ENCODE measurements at regions not wholly inside any gene's neighbourhood (a gene's known extent, or its start where the extent isn't known, plus 50 kb on each side); places are given as distances from the start of the nearest gene placed in this dataset.

- H4K20me1 ChIP-seq (ENCODE audit: insufficient read depth, low read length) = no peaks in the 10 kb centered on the region
- H3K18ac ChIP-seq (ENCODE audit: low read depth, low read length) = no peak overlapping the region
- H3K27ac ChIP-seq (ENCODE audit: insufficient read depth, low read length) = no peak overlapping the region
- WGBS, 2 experiments (ENCODE audit: extremely low coverage in 2 of 2, insufficient read length in 1 of 2) = 20% methylated on average over 1 of the region's 14 CpGs; no CpG with 5 or more reads in 1 of the 2 experiments
- no peak overlapping the region for H3K56ac ChIP-seq (ENCODE audit: extremely low read depth, insufficient read depth, low read length)
- H2BK15ac ChIP-seq (ENCODE audit: low read depth, low read length) = no peak overlapping the region
- no peak overlapping the region for H3K14ac ChIP-seq (replicated peaks; ENCODE audit: low read depth, low read length)
- no peak overlapping the region for H2BK20ac ChIP-seq (ENCODE audit: low read depth, low read length)
- dilution Hi-C loops (cut with HindIII; ENCODE audit: low sequenced_read_pairs, unreplicated experiment) = no loop called here
- H3K9me3 ChIP-seq (ENCODE audit: control insufficient read depth, insufficient read depth, low read length) = no peaks in the 10 kb centered on the region
- peaks cover 20% of the 10 kb centered on the region for H3K27me3 ChIP-seq (ENCODE audit: control insufficient read depth, insufficient read depth, low read length)
- POLR2A ChIA-PET (ENCODE audit: unreplicated experiment) = no interaction called here
- ATAC-seq (ENCODE audit: low read depth) (no peak), DNase-seq (no peak)
- H2AK5ac ChIP-seq (ENCODE audit: low read depth, low read length) = no peak overlapping the region
- H2BK120ac ChIP-seq (ENCODE audit: low read depth, low read length) = no peak overlapping the region
- H3K4me1 ChIP-seq (ENCODE audit: control insufficient read depth, insufficient read depth, low read length) = no peaks in the 10 kb centered on the region; the same call in 1 of the 2 replicates
- H3K4me3 ChIP-seq (ENCODE audit: insufficient read depth, low read depth, low read length) = no peak overlapping the region
- H2AFZ ChIP-seq (replicated peaks; ENCODE audit: low read length, poor library complexity) = no peak overlapping the region
- BruUV-seq (replicated peaks) = no TSS peak
- H3K9ac ChIP-seq (ENCODE audit: low read depth, low read length) = no peak overlapping the region
- H4K5ac ChIP-seq (ENCODE audit: low read depth, low read length) = no peak overlapping the region
- no peak overlapping the region for H3K4me2 ChIP-seq (ENCODE audit: low read depth, low read length)
- no peak overlapping the region for H4K8ac ChIP-seq (ENCODE audit: low read depth in 2 of 2, low read length in 2 of 2)
- CTCF ChIA-PET = no interaction called here
- H2BK5ac ChIP-seq (ENCODE audit: low read depth, low read length, poor library complexity, severe bottlenecking) = no peak overlapping the region
- TF ChIP-seq, protein P1, sequence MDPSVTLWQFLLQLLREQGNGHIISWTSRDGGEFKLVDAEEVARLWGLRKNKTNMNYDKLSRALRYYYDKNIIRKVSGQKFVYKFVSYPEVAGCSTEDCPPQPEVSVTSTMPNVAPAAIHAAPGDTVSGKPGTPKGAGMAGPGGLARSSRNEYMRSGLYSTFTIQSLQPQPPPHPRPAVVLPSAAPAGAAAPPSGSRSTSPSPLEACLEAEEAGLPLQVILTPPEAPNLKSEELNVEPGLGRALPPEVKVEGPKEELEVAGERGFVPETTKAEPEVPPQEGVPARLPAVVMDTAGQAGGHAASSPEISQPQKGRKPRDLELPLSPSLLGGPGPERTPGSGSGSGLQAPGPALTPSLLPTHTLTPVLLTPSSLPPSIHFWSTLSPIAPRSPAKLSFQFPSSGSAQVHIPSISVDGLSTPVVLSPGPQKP (IDR thresholded peaks at IDR 0.05; ENCODE audit: borderline replicate concordance, low read depth, low read length) = no peak
- TF ChIP-seq BHLHE40 (IDR thresholded peaks at IDR 0.05; ENCODE audit: low read depth, low read length) (no peak), RCOR1 (IDR thresholded peaks at IDR 0.05; ENCODE audit: insufficient replicate concordance, low read length) (no peak), MAZ (IDR thresholded peaks at IDR 0.05; ENCODE audit: borderline replicate concordance, low read depth, low read length) (no peak), SMC3 (IDR thresholded peaks at IDR 0.05; ENCODE audit: low read depth, low read length) (no peak), CHD1 (IDR thresholded peaks at IDR 0.05; ENCODE audit: low read depth, low read length) (no peak), POLR2A (IDR thresholded peaks at IDR 0.05; ENCODE audit: low read depth, low read length) (no peak), NFE2L2 (IDR thresholded peaks at IDR 0.05; ENCODE audit: low read depth, low read length) (no peak), MAFK (IDR thresholded peaks at IDR 0.05; ENCODE audit: low read depth, low read length) (no peak)
- no peaks in the 10 kb centered on the region for H3K36me3 ChIP-seq (ENCODE audit: control insufficient read depth, insufficient read depth, low read length)
- H4K91ac ChIP-seq (ENCODE audit: insufficient read depth, low read depth, low read length) = no peak overlapping the region
- in situ Hi-C loops (cut with MboI; ENCODE audit: low sequenced_read_pairs) = no loop called here
- H2AK9ac ChIP-seq (replicated peaks; ENCODE audit: low read depth, low read length, poor library complexity) = no peak overlapping the region
- no peaks in the 10 kb centered on the region for H3K79me1 ChIP-seq (ENCODE audit: low read depth in 1 of 2, low read length in 2 of 2)
- no peak overlapping the region for H3K4ac ChIP-seq (ENCODE audit: low read depth, low read length)
- no peak overlapping the region for H3K23ac ChIP-seq (ENCODE audit: low read depth, low read length)
- H3K9me1 ChIP-seq (ENCODE audit: insufficient read depth, low read length) = no peaks in the 10 kb centered on the region
- intact Hi-C loops (cut with micrococcal nuclease) = no loop called here
Observed at GRCh38 chr6:1516742-1517520, 92.8 kb upstream of the FOXC1 start.

Measured in IMR-90 (cell line).